ENCODE measurements at regions not wholly inside any gene's neighbourhood (a gene's known extent, or its start where the extent isn't known, plus 50 kb on each side); places are given as distances from the start of the nearest gene placed in this dataset.

DNA sequence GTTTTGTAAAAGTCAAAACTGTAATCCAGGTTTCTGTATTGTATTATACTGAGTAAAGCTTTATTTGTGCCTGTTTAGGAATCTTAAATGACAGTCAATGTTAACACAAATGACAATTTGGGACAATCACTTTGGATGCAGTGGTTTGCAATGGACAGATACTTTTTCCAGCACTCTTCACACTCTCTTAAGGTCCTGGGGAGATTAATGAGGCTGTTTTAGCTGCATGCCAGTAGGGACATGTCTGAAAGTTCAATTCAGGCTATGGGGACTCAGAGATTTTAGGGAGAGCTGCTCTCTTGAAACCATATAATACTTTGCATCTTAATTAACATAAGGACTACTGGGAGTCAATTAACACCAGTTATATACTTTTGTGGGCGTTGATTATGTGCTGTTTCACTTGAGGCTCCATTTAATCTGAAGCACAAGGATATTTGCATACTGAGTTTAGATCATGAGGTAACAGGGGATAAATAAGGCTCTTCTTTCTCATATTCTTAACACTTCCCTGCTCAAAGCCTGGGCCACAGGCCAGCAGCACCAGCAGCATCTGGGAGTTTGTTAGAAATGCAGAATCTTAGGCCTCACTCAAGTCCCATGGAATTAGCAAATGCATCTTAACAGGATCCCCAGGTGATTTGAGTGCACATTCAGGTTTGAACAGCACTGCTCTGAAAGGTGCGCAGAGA is 972.8 kb downstream of the PLOD2 start:
- no peak overlapping the region for H3K27ac ChIP-seq (ENCODE audit: low read depth in 1 of 2, low read length in 2 of 2)
- no peaks in the 10 kb centered on the region for H3K27me3 ChIP-seq (ENCODE audit: control insufficient read depth in 4 of 4, insufficient read depth in 4 of 4, low read length in 3 of 4)
- H3K36me3 ChIP-seq (ENCODE audit: control insufficient read depth in 4 of 4, insufficient read depth in 3 of 4, low read depth in 1 of 4, low read length in 3 of 4) = no peaks in the 10 kb centered on the region
- 95% methylated on average over 2 of the region's 2 CpGs for WGBS
- H3K4me3 ChIP-seq (ENCODE audit: low read depth in 1 of 3, low read length in 3 of 3) = no peak overlapping the region
- no peak overlapping the region for H3K9ac ChIP-seq (ENCODE audit: low read depth in 1 of 2, low read length in 2 of 2)
- H3K4me1 ChIP-seq (ENCODE audit: control insufficient read depth in 4 of 4, insufficient read depth in 4 of 4, low read length in 3 of 4) = no peaks in the 10 kb centered on the region
- no peak for DNase-seq (ENCODE audit: low spot score)
- no peaks in the 10 kb centered on the region for H3K9me3 ChIP-seq (ENCODE audit: control insufficient read depth in 4 of 4, low read length in 3 of 4)
- TF ChIP-seq, protein P1, sequence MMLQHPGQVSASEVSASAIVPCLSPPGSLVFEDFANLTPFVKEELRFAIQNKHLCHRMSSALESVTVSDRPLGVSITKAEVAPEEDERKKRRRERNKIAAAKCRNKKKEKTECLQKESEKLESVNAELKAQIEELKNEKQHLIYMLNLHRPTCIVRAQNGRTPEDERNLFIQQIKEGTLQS (IDR thresholded peaks at IDR 0.05) = no peak
- TF ChIP-seq NR2F2 (IDR thresholded peaks at IDR 0.05) (no peak), YY1 (IDR thresholded peaks at IDR 0.05) (no peak), GABPA (IDR thresholded peaks at IDR 0.05 in 1 of 2, conservative IDR thresholded peaks at IDR 0.05 in 1 of 2) (no peak), HNF4G (IDR thresholded peaks at IDR 0.05) (no peak), EGR1 (IDR thresholded peaks at IDR 0.05; ENCODE audit: low read depth in 2 of 2) (no peak), HNF4A (conservative IDR thresholded peaks at IDR 0.05) (no peak), FOXA2 (IDR thresholded peaks at IDR 0.05) (no peak), SP1 (IDR thresholded peaks at IDR 0.05) (no peak), FOXA1 (IDR thresholded peaks at IDR 0.05) (no peak), RXRA (IDR thresholded peaks at IDR 0.05) (no peak), TAF1 (conservative IDR thresholded peaks at IDR 0.05) (no peak), RAD21 (IDR thresholded peaks at IDR 0.05) (no peak), JUND (IDR thresholded peaks at IDR 0.05) (no peak)
- TF ChIP-seq, protein P2, sequence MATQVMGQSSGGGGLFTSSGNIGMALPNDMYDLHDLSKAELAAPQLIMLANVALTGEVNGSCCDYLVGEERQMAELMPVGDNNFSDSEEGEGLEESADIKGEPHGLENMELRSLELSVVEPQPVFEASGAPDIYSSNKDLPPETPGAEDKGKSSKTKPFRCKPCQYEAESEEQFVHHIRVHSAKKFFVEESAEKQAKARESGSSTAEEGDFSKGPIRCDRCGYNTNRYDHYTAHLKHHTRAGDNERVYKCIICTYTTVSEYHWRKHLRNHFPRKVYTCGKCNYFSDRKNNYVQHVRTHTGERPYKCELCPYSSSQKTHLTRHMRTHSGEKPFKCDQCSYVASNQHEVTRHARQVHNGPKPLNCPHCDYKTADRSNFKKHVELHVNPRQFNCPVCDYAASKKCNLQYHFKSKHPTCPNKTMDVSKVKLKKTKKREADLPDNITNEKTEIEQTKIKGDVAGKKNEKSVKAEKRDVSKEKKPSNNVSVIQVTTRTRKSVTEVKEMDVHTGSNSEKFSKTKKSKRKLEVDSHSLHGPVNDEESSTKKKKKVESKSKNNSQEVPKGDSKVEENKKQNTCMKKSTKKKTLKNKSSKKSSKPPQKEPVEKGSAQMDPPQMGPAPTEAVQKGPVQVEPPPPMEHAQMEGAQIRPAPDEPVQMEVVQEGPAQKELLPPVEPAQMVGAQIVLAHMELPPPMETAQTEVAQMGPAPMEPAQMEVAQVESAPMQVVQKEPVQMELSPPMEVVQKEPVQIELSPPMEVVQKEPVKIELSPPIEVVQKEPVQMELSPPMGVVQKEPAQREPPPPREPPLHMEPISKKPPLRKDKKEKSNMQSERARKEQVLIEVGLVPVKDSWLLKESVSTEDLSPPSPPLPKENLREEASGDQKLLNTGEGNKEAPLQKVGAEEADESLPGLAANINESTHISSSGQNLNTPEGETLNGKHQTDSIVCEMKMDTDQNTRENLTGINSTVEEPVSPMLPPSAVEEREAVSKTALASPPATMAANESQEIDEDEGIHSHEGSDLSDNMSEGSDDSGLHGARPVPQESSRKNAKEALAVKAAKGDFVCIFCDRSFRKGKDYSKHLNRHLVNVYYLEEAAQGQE (IDR thresholded peaks at IDR 0.05) = no peak
- TF ChIP-seq, protein P3, sequence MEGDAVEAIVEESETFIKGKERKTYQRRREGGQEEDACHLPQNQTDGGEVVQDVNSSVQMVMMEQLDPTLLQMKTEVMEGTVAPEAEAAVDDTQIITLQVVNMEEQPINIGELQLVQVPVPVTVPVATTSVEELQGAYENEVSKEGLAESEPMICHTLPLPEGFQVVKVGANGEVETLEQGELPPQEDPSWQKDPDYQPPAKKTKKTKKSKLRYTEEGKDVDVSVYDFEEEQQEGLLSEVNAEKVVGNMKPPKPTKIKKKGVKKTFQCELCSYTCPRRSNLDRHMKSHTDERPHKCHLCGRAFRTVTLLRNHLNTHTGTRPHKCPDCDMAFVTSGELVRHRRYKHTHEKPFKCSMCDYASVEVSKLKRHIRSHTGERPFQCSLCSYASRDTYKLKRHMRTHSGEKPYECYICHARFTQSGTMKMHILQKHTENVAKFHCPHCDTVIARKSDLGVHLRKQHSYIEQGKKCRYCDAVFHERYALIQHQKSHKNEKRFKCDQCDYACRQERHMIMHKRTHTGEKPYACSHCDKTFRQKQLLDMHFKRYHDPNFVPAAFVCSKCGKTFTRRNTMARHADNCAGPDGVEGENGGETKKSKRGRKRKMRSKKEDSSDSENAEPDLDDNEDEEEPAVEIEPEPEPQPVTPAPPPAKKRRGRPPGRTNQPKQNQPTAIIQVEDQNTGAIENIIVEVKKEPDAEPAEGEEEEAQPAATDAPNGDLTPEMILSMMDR (IDR thresholded peaks at IDR 0.05; ENCODE audit: low read depth, low read length, missing input control) = no peak
- TF ChIP-seq, protein P4, sequence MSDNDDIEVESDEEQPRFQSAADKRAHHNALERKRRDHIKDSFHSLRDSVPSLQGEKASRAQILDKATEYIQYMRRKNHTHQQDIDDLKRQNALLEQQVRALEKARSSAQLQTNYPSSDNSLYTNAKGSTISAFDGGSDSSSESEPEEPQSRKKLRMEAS (IDR thresholded peaks at IDR 0.05) = no peak

DNA sequence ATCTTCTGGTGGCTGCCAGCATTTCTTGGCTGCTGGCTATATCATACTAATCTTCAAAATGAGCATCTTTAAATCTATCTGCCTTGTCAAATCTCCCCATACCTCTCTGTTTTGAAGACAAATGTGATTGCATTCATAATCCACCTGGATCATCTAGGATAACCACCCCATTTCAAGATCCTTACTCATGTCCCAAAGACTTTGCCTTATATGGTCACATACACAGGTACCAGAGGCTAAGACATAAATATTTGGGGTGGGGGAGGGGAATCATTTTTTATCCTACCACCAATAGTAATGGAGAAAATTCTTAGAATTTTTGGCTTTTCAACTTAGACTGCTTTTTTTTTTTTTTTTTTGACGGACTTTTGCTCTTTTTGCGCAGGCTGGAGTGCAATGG is 970.8 kb downstream of the PLOD2 start:
- Histone ChIP-seq H3K4me3 (ENCODE audit: low read depth in 1 of 3, low read length in 3 of 3) (no peak overlapping the region), H3K4me1 (ENCODE audit: control insufficient read depth in 4 of 4, insufficient read depth in 4 of 4, low read length in 3 of 4) (no peaks in the 10 kb centered on the region), H3K27me3 (ENCODE audit: control insufficient read depth in 4 of 4, insufficient read depth in 4 of 4, low read length in 3 of 4) (no peaks in the 10 kb centered on the region), H3K9ac (ENCODE audit: low read depth in 1 of 2, low read length in 2 of 2) (no peak overlapping the region), H3K36me3 (ENCODE audit: control insufficient read depth in 4 of 4, insufficient read depth in 3 of 4, low read depth in 1 of 4, low read length in 3 of 4) (no peaks in the 10 kb centered on the region), H3K27ac (ENCODE audit: low read depth in 1 of 2, low read length in 2 of 2) (no peak overlapping the region), H3K9me3 (ENCODE audit: control insufficient read depth in 4 of 4, low read length in 3 of 4) (no peaks in the 10 kb centered on the region)
- DNase-seq (ENCODE audit: low spot score) = no peak
- WGBS = 92% methylated on average over 2 of the region's 2 CpGs
- TF ChIP-seq HNF4G (IDR thresholded peaks at IDR 0.05) (no peak), YY1 (IDR thresholded peaks at IDR 0.05) (no peak), RAD21 (IDR thresholded peaks at IDR 0.05) (no peak), TAF1 (conservative IDR thresholded peaks at IDR 0.05) (no peak), FOXA1 (IDR thresholded peaks at IDR 0.05) (no peak), FOXA2 (IDR thresholded peaks at IDR 0.05) (no peak), SP1 (IDR thresholded peaks at IDR 0.05) (no peak), RXRA (IDR thresholded peaks at IDR 0.05) (no peak), GABPA (IDR thresholded peaks at IDR 0.05 in 1 of 2, conservative IDR thresholded peaks at IDR 0.05 in 1 of 2) (no peak), NR2F2 (IDR thresholded peaks at IDR 0.05) (no peak), HNF4A (conservative IDR thresholded peaks at IDR 0.05) (no peak)
- TF ChIP-seq, protein P1 (IDR thresholded peaks at IDR 0.05) = no peak
- TF ChIP-seq, protein P2 (IDR thresholded peaks at IDR 0.05) = no peak
- TF ChIP-seq, protein P4 (IDR thresholded peaks at IDR 0.05) = no peak
- TF ChIP-seq, protein P5, sequence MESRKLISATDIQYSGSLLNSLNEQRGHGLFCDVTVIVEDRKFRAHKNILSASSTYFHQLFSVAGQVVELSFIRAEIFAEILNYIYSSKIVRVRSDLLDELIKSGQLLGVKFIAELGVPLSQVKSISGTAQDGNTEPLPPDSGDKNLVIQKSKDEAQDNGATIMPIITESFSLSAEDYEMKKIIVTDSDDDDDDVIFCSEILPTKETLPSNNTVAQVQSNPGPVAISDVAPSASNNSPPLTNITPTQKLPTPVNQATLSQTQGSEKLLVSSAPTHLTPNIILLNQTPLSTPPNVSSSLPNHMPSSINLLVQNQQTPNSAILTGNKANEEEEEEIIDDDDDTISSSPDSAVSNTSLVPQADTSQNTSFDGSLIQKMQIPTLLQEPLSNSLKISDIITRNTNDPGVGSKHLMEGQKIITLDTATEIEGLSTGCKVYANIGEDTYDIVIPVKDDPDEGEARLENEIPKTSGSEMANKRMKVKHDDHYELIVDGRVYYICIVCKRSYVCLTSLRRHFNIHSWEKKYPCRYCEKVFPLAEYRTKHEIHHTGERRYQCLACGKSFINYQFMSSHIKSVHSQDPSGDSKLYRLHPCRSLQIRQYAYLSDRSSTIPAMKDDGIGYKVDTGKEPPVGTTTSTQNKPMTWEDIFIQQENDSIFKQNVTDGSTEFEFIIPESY (IDR thresholded peaks at IDR 0.05) = no peak
